GM12891 (cell line): ENCODE measurements at regions not wholly inside any gene's neighbourhood (a gene's known extent, or its start where the extent isn't known, plus 50 kb on each side); places are given as distances from the start of the nearest gene placed in this dataset.

Experiments used
- PAX5 ChIP-seq: IDR thresholded peaks from 2 replicates; pipeline ENCODE4 v1.6.1; 2011; ENCODE audit warnings: low read length, moderate library complexity, mild to moderate bottlenecking; ENCODE audit not compliant: insufficient read depth, severe bottlenecking
- POLR2A ChIP-seq: IDR thresholded peaks from 2 replicates; pipeline ENCODE4 v1.6.1; 2011; ENCODE audit warnings: low read depth, low read length, control low read depth
- POLR2AphosphoS5 ChIP-seq: IDR thresholded peaks from 2 replicates; pipeline ENCODE4 v1.6.1; 2011; ENCODE audit warnings: low read depth, low read length, control low read depth
- POU2F2 ChIP-seq: IDR thresholded peaks from 2 replicates; pipeline ENCODE4 v1.6.1; 2011; ENCODE audit warnings: low read depth, mild to moderate bottlenecking, control low read depth, low read length, moderate library complexity
- SPI1 ChIP-seq: IDR thresholded peaks from 2 replicates; pipeline ENCODE4 v1.6.1; 2011; ENCODE audit warnings: low read depth, low read length, control low read depth
- TAF1 ChIP-seq: IDR thresholded peaks from 2 replicates; pipeline ENCODE4 v1.6.1; 2011; ENCODE audit warnings: low read depth, low read length, control low read depth

- TF ChIP-seq POU2F2 (no peak), POLR2AphosphoS5 (no peak), POLR2A (no peak), TAF1 (no peak), SPI1 (no peak), PAX5 (no peak)
Observed at GRCh38 chr21:43333298-43334062, 93.5 kb downstream of the SIK1 start.
